NB4 (cell line): ENCODE measurements at regions not wholly inside any gene's neighbourhood (a gene's known extent, or its start where the extent isn't known, plus 50 kb on each side); places are given as distances from the start of the nearest gene placed in this dataset.

Experiments
- POLR2A ChIP-seq: IDR thresholded peaks from 2 replicates; pipeline ENCODE4 v1.6.1; 2011; ENCODE audit warnings: mild to moderate bottlenecking; ENCODE audit not compliant: insufficient read length; ENCODE audit errors: extremely low read depth
- TF ChIP-seq, protein P1 (sequence below): IDR thresholded peaks from one replicate; pipeline ENCODE4 v1.5.1; 2012; ENCODE audit warnings: low read depth, low read length

DNA sequence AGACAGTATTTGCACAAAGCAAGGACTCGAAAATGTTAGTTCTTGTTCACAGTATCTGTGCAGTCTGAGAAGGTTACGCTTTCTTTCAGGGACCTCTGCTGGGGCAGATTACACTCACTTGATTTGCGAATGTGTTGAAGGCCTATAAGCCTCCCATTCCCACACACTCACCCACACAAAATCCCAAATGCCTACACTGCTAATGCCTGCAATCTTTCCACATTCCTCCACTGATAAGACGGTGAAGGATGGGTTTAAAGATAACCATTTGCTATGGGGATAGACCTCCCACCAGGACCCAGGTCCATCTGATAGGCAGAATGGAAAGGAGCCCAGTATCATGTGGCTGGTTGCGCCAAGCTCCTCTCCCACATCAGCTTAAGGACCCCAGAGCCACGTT, 394.9 kb upstream of the SALL1 start:
- TF ChIP-seq, protein P1, sequence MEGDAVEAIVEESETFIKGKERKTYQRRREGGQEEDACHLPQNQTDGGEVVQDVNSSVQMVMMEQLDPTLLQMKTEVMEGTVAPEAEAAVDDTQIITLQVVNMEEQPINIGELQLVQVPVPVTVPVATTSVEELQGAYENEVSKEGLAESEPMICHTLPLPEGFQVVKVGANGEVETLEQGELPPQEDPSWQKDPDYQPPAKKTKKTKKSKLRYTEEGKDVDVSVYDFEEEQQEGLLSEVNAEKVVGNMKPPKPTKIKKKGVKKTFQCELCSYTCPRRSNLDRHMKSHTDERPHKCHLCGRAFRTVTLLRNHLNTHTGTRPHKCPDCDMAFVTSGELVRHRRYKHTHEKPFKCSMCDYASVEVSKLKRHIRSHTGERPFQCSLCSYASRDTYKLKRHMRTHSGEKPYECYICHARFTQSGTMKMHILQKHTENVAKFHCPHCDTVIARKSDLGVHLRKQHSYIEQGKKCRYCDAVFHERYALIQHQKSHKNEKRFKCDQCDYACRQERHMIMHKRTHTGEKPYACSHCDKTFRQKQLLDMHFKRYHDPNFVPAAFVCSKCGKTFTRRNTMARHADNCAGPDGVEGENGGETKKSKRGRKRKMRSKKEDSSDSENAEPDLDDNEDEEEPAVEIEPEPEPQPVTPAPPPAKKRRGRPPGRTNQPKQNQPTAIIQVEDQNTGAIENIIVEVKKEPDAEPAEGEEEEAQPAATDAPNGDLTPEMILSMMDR: no peak
- no peak for TF ChIP-seq POLR2A
